IPS-20b (cell line): ENCODE measurements at regions not wholly inside any gene's neighbourhood (a gene's known extent, or its start where the extent isn't known, plus 50 kb on each side); places are given as distances from the start of the nearest gene placed in this dataset.
"Not testable (repeated sequence)": the region's sequence is repeated elsewhere in the genome, so short reads cannot be mapped to it uniquely, and the experiment has no call there.

Experiments used
- H3K27ac ChIP-seq: one replicate; pipeline ENCODE4 v1.5.1; 2013; ENCODE audit warnings: low read length
- H3K27me3 ChIP-seq: 2 replicates; pipeline ENCODE4 v1.6.1; 2013; ENCODE audit warnings: mild to moderate bottlenecking, low read length, inconsistent platforms; ENCODE audit not compliant: insufficient read depth
- H3K36me3 ChIP-seq: 2 replicates; pipeline ENCODE4 v1.6.1; 2013; ENCODE audit warnings: low read depth, mild to moderate bottlenecking, inconsistent platforms, low read length, moderate library complexity; ENCODE audit not compliant: insufficient read depth
- H3K4me1 ChIP-seq: 2 replicates; pipeline ENCODE4 v1.6.1; 2013; ENCODE audit warnings: mild to moderate bottlenecking, control low read depth, inconsistent platforms, low read length, moderate library complexity; ENCODE audit not compliant: insufficient read depth
- H3K4me3 ChIP-seq: 2 replicates; pipeline ENCODE4 v1.5.1; 2013; ENCODE audit warnings: mild to moderate bottlenecking, low read length, inconsistent platforms
- H3K9ac ChIP-seq: 2 replicates; pipeline ENCODE4 v1.6.1; 2013; ENCODE audit warnings: low read depth, mild to moderate bottlenecking, inconsistent platforms, low read length, moderate library complexity
- H3K9me3 ChIP-seq: 2 replicates; pipeline ENCODE4 v1.6.1; 2013; ENCODE audit warnings: mild to moderate bottlenecking, low read depth, low read length, inconsistent platforms; ENCODE audit not compliant: insufficient read depth

- H3K27me3 ChIP-seq: no peaks in the 10 kb centered on the region
- no peaks in the 10 kb centered on the region; the same call in 1 of the 2 replicates for H3K9me3 ChIP-seq
- H3K4me3 ChIP-seq: no peak overlapping the region
- no peak overlapping the region for H3K27ac ChIP-seq
- no peaks in the 10 kb centered on the region for H3K36me3 ChIP-seq
- H3K4me1 ChIP-seq: no peaks in the 10 kb centered on the region
- no peak overlapping the region for H3K9ac ChIP-seq
Observed at GRCh38 chr9:104313396-104314110, 190.5 kb upstream of the OR13F1 start.

DNA sequence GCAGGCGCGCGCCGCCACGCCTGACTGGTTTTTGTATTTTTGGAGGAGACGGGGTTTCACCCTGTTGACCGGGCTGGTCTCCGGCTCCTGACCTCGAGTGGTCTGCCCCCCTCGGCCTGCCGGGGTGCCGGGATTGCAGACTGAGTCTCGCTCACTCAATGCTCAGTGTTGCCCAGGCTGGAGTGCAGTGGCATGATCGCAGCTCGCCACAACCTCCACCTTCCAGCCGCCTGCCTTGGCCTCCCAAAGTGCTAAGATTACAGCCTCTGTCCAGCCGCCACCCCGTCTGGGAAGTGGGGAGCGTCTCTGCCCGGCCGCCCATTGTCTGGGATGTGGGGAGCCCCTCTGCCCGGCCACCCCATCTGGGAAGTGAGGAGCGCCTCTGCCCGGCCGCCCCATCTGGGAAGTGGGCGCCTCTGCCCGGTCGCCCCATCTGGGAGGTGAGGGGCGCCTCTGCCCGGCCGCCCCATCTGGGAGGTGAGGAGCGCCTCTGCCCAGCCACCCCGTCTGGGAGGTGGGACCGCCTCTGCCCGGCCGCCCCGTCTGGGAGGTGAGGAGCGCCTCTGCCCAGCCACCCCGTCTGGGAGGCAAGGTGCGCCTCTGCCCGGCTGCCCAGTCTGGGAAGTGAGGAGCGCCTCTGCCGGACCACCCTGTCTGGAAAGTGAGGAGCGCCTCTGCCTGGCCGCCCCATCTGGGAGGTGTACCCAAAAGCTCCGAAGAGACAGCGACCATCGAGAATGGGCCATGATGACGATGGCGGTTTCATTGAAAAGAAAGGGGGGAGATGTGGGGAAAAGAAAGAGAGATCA lies 187.7 kb upstream of the OR13F1 start:
- not testable (repeated sequence) for H3K4me3 ChIP-seq, H3K36me3 ChIP-seq, H3K4me1 ChIP-seq, H3K27me3 ChIP-seq, H3K9ac ChIP-seq, H3K9me3 ChIP-seq, H3K27ac ChIP-seq

GRCh38 chr9:104319198-104319597 lies 184.9 kb upstream of the OR13F1 start:
- no peaks in the 10 kb centered on the region; the same call in 1 of the 2 replicates for H3K9me3 ChIP-seq
- no peak overlapping the region for H3K9ac ChIP-seq
- H3K4me3 ChIP-seq: no peak overlapping the region
- no peaks in the 10 kb centered on the region for H3K27me3 ChIP-seq
- no peaks in the 10 kb centered on the region for H3K4me1 ChIP-seq
- H3K36me3 ChIP-seq: no peaks in the 10 kb centered on the region
- H3K27ac ChIP-seq: no peak overlapping the region

DNA sequence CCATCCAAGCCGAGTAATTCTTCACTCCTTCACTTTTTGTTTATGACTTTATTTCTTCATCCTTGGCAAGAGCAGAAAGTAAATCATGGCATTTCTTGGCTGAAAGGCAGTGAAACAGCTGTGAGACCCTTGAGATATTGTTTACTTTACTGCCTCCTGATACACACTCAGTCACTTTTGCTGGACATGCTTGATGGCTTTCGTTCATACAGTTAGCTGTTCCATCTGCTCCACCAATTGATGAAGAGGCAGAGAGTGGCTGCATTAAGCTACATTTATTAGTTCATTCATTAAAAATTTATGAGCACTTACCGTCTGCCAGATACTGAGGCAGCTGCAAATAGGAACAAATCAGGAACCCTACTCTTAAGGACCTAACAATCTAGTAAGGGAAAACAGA lies 184.4 kb upstream of the OR13F1 start:
- H3K4me3 ChIP-seq: no peak overlapping the region
- no peaks in the 10 kb centered on the region for H3K27me3 ChIP-seq
- no peak overlapping the region for H3K9ac ChIP-seq
- H3K36me3 ChIP-seq: no peaks in the 10 kb centered on the region
- no peaks in the 10 kb centered on the region for H3K4me1 ChIP-seq
- H3K27ac ChIP-seq: no peak overlapping the region
- no peaks in the 10 kb centered on the region; the same call in 1 of the 2 replicates for H3K9me3 ChIP-seq

DNA sequence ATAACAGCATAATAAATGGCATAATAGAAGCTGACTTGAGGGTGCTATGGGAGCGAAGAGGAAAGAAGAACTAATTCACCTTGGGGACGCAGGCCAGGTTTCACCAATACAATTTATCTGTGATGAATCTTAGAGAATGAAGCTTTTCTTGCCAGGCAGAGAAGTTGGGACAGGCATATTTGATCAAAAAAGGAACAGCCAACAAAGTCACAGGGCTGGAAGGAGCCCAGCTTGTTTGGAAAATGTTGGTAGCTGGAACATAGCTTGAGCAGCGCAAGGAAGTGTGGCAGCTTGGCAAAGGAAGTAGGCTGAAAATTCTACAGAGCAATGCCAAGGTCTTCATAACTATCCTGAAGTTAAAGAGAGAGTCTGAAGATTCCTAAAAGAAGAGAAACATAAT lies 181.5 kb upstream of the OR13F1 start:
- Histone ChIP-seq H3K9ac (no peak overlapping the region), H3K9me3 (no peaks in the 10 kb centered on the region), H3K36me3 (no peaks in the 10 kb centered on the region), H3K4me3 (no peak overlapping the region), H3K27me3 (no peaks in the 10 kb centered on the region), H3K4me1 (no peaks in the 10 kb centered on the region), H3K27ac (no peak overlapping the region)

DNA sequence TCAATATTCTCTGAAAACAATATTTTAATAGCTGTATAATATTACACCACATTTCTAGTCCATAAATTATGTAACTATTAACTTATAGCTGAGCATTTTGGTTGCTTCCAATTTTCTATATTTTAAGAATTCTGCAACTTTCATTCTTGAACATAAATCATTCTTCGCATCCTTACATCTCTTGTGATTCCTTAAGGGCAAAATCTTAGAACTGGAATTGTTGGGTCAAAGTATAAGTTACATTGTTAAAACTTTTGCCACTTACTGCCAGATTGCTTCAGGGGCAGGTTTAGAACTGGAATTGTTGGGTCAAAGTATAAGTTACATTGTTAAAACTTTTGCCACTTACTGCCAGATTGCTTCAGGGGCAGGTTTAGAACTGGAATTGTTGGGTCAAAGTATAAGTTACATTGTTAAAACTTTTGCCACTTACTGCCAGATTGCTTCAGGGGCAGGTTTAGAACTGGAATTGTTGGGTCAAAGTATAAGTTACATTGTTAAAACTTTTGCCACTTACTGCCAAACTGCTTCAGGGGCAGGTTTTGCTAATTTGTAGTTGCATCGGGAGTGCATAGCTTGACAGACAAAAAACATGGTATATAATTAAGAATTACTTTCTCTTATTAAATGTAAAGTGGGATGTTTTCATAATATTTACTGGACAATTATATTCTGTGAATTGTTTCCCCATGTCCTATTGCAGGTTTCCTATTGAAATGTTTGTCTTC lies 179.9 kb upstream of the OR13F1 start:
- H3K4me3 ChIP-seq, H3K4me1 ChIP-seq, H3K36me3 ChIP-seq, H3K27me3 ChIP-seq, H3K27ac ChIP-seq, H3K9ac ChIP-seq, H3K9me3 ChIP-seq: not testable (repeated sequence)

GRCh38 chr9:104326912-104327311 lies 177.2 kb upstream of the OR13F1 start:
- Histone ChIP-seq H3K36me3 (no peaks in the 10 kb centered on the region), H3K9ac (no peak overlapping the region), H3K4me3 (no peak overlapping the region), H3K4me1 (no peaks in the 10 kb centered on the region), H3K27me3 (no peaks in the 10 kb centered on the region), H3K27ac (no peak overlapping the region), H3K9me3 (no peaks in the 10 kb centered on the region)

DNA sequence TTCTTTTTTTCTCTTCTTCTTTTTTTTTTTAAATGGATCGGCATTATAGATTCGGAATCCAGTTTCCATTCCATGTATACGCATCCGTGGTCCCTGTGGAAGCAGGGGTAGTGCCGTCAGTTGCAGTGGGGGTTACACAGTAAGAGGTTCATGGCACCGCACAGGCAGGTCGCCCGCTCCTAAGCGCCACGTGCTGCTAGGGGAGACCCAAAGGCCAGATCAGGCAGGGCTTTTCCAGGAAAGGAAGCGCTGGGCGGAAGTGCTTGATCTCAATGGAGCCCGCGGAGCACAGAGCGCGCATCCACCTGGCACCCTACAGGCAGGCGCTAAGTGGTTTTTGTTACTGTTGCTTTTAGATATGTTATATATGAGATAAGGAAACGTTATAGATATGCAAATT lies 174.8 kb upstream of the OR13F1 start:
- no peak overlapping the region for H3K4me3 ChIP-seq
- no peaks in the 10 kb centered on the region for H3K36me3 ChIP-seq
- no peak overlapping the region for H3K9ac ChIP-seq
- H3K9me3 ChIP-seq: peaks cover 3% of the 10 kb centered on the region
- H3K4me1 ChIP-seq: no peaks in the 10 kb centered on the region
- no peak overlapping the region for H3K27ac ChIP-seq
- H3K27me3 ChIP-seq: no peaks in the 10 kb centered on the region

- Histone ChIP-seq H3K27me3 (no peaks in the 10 kb centered on the region), H3K4me1 (no peaks in the 10 kb centered on the region), H3K36me3 (no peaks in the 10 kb centered on the region), H3K27ac (no peak overlapping the region), H3K9ac (no peak overlapping the region), H3K4me3 (no peak overlapping the region), H3K9me3 (peaks cover 15% of the 10 kb centered on the region)
Observed at GRCh38 chr9:104330841-104331240, 173.2 kb upstream of the OR13F1 start.

DNA sequence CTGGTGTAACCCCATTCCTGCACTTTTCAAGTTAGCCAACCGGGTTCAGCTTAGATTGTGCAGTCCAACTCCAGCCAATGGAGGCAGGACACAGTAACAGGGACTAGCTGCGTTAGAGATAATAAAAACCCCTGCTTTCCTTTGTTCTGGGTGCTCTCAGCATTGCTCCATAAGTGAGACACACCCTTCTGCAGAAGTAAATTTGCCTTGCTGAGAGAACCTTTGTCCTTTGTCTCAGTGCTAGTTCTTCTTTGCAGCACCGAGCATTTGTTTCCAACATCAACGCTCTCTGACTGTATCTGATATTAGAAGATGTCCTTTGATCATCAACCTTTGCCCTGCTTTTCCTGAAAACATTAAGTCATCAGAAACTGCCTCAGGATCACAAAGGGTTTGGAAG lies 169.5 kb upstream of the OR13F1 start:
- Histone ChIP-seq H3K27me3 (no peaks in the 10 kb centered on the region), H3K9ac (no peak overlapping the region), H3K36me3 (no peaks in the 10 kb centered on the region), H3K9me3 (peaks cover 15% of the 10 kb centered on the region), H3K27ac (no peak overlapping the region), H3K4me1 (no peaks in the 10 kb centered on the region), H3K4me3 (no peak overlapping the region)

DNA sequence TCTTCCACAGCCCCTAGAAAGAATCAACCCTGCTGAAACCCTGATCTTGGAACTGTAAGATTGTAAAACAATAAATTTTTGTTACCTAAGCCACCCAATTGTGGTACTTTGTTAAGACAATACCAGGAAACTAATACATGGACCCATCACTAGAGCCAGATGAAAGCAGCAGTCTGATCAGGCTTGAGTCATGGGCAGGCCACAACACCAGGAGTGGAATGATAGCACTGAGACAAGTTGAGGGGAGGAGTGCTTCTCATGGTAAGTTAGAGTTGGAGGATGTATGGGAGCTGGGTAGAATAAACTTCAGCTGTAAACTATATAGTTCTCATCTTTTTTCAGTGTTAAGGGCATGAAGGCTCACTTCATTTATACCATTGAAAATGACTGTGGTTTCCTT lies 164.4 kb upstream of the OR13F1 start:
- Histone ChIP-seq H3K9ac (no peak overlapping the region), H3K4me3 (no peak overlapping the region), H3K4me1 (no peaks in the 10 kb centered on the region)

DNA sequence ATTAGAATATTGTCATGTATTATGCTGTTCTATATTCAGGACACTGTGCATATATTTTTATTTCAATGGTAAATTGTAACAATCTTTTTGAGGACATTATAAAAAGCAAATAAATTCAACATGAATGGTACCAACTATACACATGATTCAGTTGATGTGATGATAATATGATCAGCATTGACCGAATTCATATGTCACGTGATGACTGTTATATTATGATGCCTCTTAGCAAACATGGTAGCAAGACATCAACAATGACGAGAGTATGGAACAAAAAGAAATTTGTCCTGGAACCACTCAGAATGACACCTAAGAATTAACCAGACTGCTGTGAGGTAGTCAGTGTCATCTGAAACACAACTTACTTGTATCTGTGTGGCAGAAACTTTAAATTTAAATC lies 161.5 kb upstream of the OR13F1 start:
- H3K27ac ChIP-seq: no peak overlapping the region
- no peak overlapping the region for H3K9ac ChIP-seq
- H3K4me1 ChIP-seq: no peaks in the 10 kb centered on the region
- H3K36me3 ChIP-seq: no peaks in the 10 kb centered on the region
- no peak overlapping the region for H3K4me3 ChIP-seq
- H3K9me3 ChIP-seq: no peaks in the 10 kb centered on the region
- no peaks in the 10 kb centered on the region for H3K27me3 ChIP-seq

More for the DNA sequence above, 164.4 kb upstream of the OR13F1 start:
- H3K27ac ChIP-seq: no peak overlapping the region
- H3K9me3 ChIP-seq: peaks cover 8% of the 10 kb centered on the region
- no peaks in the 10 kb centered on the region for H3K36me3 ChIP-seq
- no peaks in the 10 kb centered on the region for H3K27me3 ChIP-seq
